GM12878 (cell line): ENCODE measurements at regions not wholly inside any gene's neighbourhood (a gene's known extent, or its start where the extent isn't known, plus 50 kb on each side); places are given as distances from the start of the nearest gene placed in this dataset.

Experiments
- ATAC-seq: fragments of 200-7000 bp; cut with Tn5 transposase; 3 replicates; pipeline ENCODE4 v1.9.1; 2020; ENCODE audit warnings: mild to moderate bottlenecking, moderate library complexity
- BruUV-seq: library from RNA; stranded (reverse); fragments of 400-500 nt; replicated peaks from 2 replicates; lab custom pipeline; 2021; lab: Mats Ljungman, UMichigan
- CTCF ChIA-PET: fragments of 300-600 bp; sonication (Branson Sonifier 250); formaldehyde crosslinking; extraction: SDS; loops from one replicate; lab custom pipeline; 2021; ENCODE audit warnings: inconsistent platforms; lab: Yijun Ruan, JAX
- POLR2A ChIA-PET: fragments of 350-600 bp; formaldehyde crosslinking; extraction: SDS; loops from one replicate; lab custom pipeline; 2021; ENCODE audit warnings: inconsistent platforms; lab: Charles Lee
- RAD21 ChIA-PET: fragments of 300-600 bp; sonication (Branson Sonifier 250); formaldehyde crosslinking; loops from one replicate; lab custom pipeline; 2023; ENCODE audit warnings: antibody characterized with exemption; ENCODE audit not compliant: unreplicated experiment; lab: Charles Lee
- SMC1A ChIA-PET: fragments of 300-600 bp; sonication (Branson Sonifier 250); formaldehyde crosslinking; loops from one replicate; lab custom pipeline; 2023; ENCODE audit not compliant: unreplicated experiment, uncharacterized antibody; lab: Charles Lee
- DNase-seq: peaks from one replicate; pipeline ENCODE4 v3.0.0-alpha.2; 2011; ENCODE audit warnings: low read depth, low spot score
- FAIRE-seq: peaks from 3 replicates; lab custom pipeline; 2011; peaks lifted over from hg19 to GRCh38; lab: Jason Lieb, UNC
- H2AFZ ChIP-seq: 2 replicates; pipeline ENCODE4 v1.6.0; 2011; ENCODE audit warnings: low read depth, low read length, control low read depth; ENCODE audit not compliant: control insufficient read depth
- H3K27ac ChIP-seq: 2 replicates; pipeline ENCODE4 v1.5.1; 2011; ENCODE audit warnings: control low read depth; ENCODE audit not compliant: control insufficient read depth, insufficient read depth
- H3K27me3 ChIP-seq, 2 experiments: replicated peaks in 1 of 2; 2 replicates each; pipeline versions ENCODE4 v1.6.0 to v1.6.1; 2011; ENCODE audit warnings: low read length in 1 of 2; ENCODE audit not compliant: control insufficient read depth in 2 of 2, insufficient read depth in 2 of 2
- H3K36me3 ChIP-seq, 2 experiments: 2 replicates each; pipeline ENCODE4 v1.5.1; 2011; ENCODE audit warnings: low read length in 1 of 2; ENCODE audit not compliant: control insufficient read depth in 2 of 2, insufficient read depth in 2 of 2
- H3K4me1 ChIP-seq: 2 replicates; pipeline ENCODE4 v1.6.1; 2011; ENCODE audit warnings: mild to moderate bottlenecking, low read length, moderate library complexity, mixed read lengths; ENCODE audit not compliant: control insufficient read depth, insufficient read depth
- H3K4me2 ChIP-seq: 2 replicates; pipeline ENCODE4 v1.6.0; 2011; ENCODE audit warnings: control low read depth; ENCODE audit not compliant: control insufficient read depth, insufficient read depth
- H3K4me3 ChIP-seq: fragments of 200-600 bp; sonication (generic); 2 replicates; pipeline ENCODE4 v1.5.1; 2016
- H3K79me2 ChIP-seq: 2 replicates; pipeline ENCODE4 v1.6.0; 2011; ENCODE audit warnings: low read length; ENCODE audit not compliant: control insufficient read depth, insufficient read depth
- H3K9ac ChIP-seq: 2 replicates; pipeline ENCODE4 v1.8.0; 2011; ENCODE audit warnings: low read length, control low read depth, mixed read lengths; ENCODE audit not compliant: control insufficient read depth, insufficient read depth
- H3K9me3 ChIP-seq: replicated peaks from 3 replicates; pipeline ENCODE4 v1.5.1; 2011; ENCODE audit warnings: mild to moderate bottlenecking, low read length; ENCODE audit not compliant: control insufficient read depth, insufficient read depth
- H4K20me1 ChIP-seq: 2 replicates; pipeline ENCODE4 v1.6.0; 2011; ENCODE audit not compliant: control insufficient read depth, insufficient read depth
- BMI1 ChIP-seq: fragments of 450-650 bp; IDR thresholded peaks from 2 replicates; pipeline ENCODE4 v1.6.1; 2016; ENCODE audit warnings: mild to moderate bottlenecking, moderate library complexity, borderline replicate concordance
- CEBPB ChIP-seq, 2 experiments: fragments of 150-350 bp in 1 of 2; IDR thresholded peaks; 2 replicates each; pipeline ENCODE4 v1.6.1; 2012 to 2014; ENCODE audit warnings: low read depth in 2 of 2, low read length in 2 of 2, borderline replicate concordance in 1 of 2, inconsistent platforms in 1 of 2
- EED ChIP-seq: sonication (generic); IDR thresholded peaks from 2 replicates; pipeline ENCODE4 v1.6.1; 2016; ENCODE audit warnings: antibody characterized with exemption, low read depth
- EZH2 ChIP-seq: IDR thresholded peaks from 2 replicates; pipeline ENCODE4 v1.6.1; 2012; ENCODE audit warnings: low read depth, mild to moderate bottlenecking, control low read depth, inconsistent platforms, low read length, borderline replicate concordance; ENCODE audit not compliant: control insufficient read depth
- IKZF1 ChIP-seq: fragments of 450-650 bp; conservative IDR thresholded peaks from 2 replicates; pipeline ENCODE4 v1.6.1; 2017; ENCODE audit warnings: antibody characterized with exemption, mild to moderate bottlenecking
- NR2C2 ChIP-seq: IDR thresholded peaks from 2 replicates; pipeline ENCODE4 v1.6.1; 2011; ENCODE audit warnings: borderline replicate concordance, low read depth; ENCODE audit not compliant: control insufficient read depth, insufficient read length
- PBX3 ChIP-seq: IDR thresholded peaks from 2 replicates; pipeline ENCODE4 v1.6.1; 2011; ENCODE audit warnings: mild to moderate bottlenecking, low read depth, low read length, moderate library complexity; ENCODE audit not compliant: insufficient replicate concordance
- POU2F2 ChIP-seq: IDR thresholded peaks from 3 replicates; pipeline ENCODE4 v1.6.1; 2011; ENCODE audit warnings: low read depth, mild to moderate bottlenecking, low read length, borderline replicate concordance
- RAD51 ChIP-seq: fragments of 450-650 bp; IDR thresholded peaks from 2 replicates; pipeline ENCODE4 v1.6.1; 2016; ENCODE audit warnings: moderate library complexity, mild to moderate bottlenecking, inconsistent platforms
- RELB ChIP-seq: fragments of 450-650 bp; IDR thresholded peaks from 2 replicates; pipeline ENCODE4 v1.6.1; 2017; ENCODE audit warnings: low read depth, mild to moderate bottlenecking, moderate library complexity
- RFX5 ChIP-seq: IDR thresholded peaks from 2 replicates; pipeline ENCODE4 v1.6.1; 2011; ENCODE audit warnings: low read depth, low read length, improper control_type of control experiment
- STAT3 ChIP-seq: IDR thresholded peaks from 2 replicates; pipeline ENCODE4 v1.6.1; 2011; ENCODE audit warnings: low read depth, low read length, improper control_type of control experiment
- WGBS: methylation state at CpG from one replicate; pipeline ENCODE4 v1.1.6; 2016; ENCODE audit warnings: low lambda C conversion rate; ENCODE audit not compliant: insufficient replicate concordance, insufficient coverage; ENCODE audit errors: missing lambda C conversion rate; 5-methylcytosine and 5-hydroxymethylcytosine counted together
- in situ Hi-C: fragments of 300-500 bp; cut with MboI; formaldehyde crosslinking; loops from 9 replicates; pipeline ENCODE4 v1.14.3; 2018; ENCODE audit warnings: mixed read lengths
- intact Hi-C: fragments of 100-400 bp; cut with micrococcal nuclease; formaldehyde crosslinking; loops from one replicate; pipeline ENCODE4 v1.14.2; 2022; ENCODE audit not compliant: unreplicated experiment

GRCh38 chrX:39665830-39666518, 431.8 kb downstream of the BCOR start:
- intact Hi-C loops = no loop called here

More at GRCh38 chrX:39665830-39666518, 431.8 kb downstream of the BCOR start:
- H3K4me1 ChIP-seq = no peaks in the 10 kb centered on the region
- H3K36me3 ChIP-seq = no peaks in the 10 kb centered on the region
- POLR2A ChIA-PET = no interaction called here
- no peak overlapping the region for H3K4me2 ChIP-seq
- H3K27ac ChIP-seq = no peak overlapping the region
- no peaks in the 10 kb centered on the region for H4K20me1 ChIP-seq
- H3K27me3 ChIP-seq = peaks cover 0 to 3% of the 10 kb centered on the region in 2 experiments; a peak in 1 of 4 replicates
- H2AFZ ChIP-seq = no peak overlapping the region
- no TSS peak for BruUV-seq
- RAD21 ChIA-PET = no interaction called here
- in situ Hi-C loops = no loop called here
- 22% methylated on average over 3 of the region's 3 CpGs for WGBS
- TF ChIP-seq NR2C2 (no peak), BMI1 (no peak), PBX3 (no peak), CEBPB (IDR thresholded peaks at IDR 0.05; ENCODE audit: borderline replicate concordance in 1 of 2, low read depth in 2 of 2, low read length in 2 of 2) (no peak), EZH2 (no peak), IKZF1 (no peak), STAT3 (no peak), RAD51 (no peak), RFX5 (no peak), POU2F2 (no peak), EED (no peak), RELB (no peak)
- SMC1A ChIA-PET = no interaction called here
- H3K9me3 ChIP-seq = no peaks in the 10 kb centered on the region
- ATAC-seq (no peak), DNase-seq (no peak), FAIRE-seq (no peak)
- no peaks in the 10 kb centered on the region for H3K79me2 ChIP-seq
- H3K9ac ChIP-seq = no peak overlapping the region
- no peak overlapping the region for H3K4me3 ChIP-seq
- CTCF ChIA-PET = no interaction called here
